Stimulated activated CD8-positive, alpha-beta memory T cell treated with anti-CD3 and anti-CD28 coated beads, Interleukin-7, amount 100 ng/mL, for 4 hours (primary cell): ENCODE measurements at regions not wholly inside any gene's neighbourhood (a gene's known extent, or its start where the extent isn't known, plus 50 kb on each side); places are given as distances from the start of the nearest gene placed in this dataset.
"Not testable (repeated sequence)": the region's sequence is repeated elsewhere in the genome, so short reads cannot be mapped to it uniquely, and the experiment has no call there.

ENCODE experiments used
- DNase-seq, 2 donors: peaks; one replicate each; pipeline ENCODE4 v3.0.0-alpha.2; 2020; ENCODE audit warnings: low read depth in 2 of 2

GRCh38 chr1:224533517-224533916 is 82.6 kb upstream of the CNIH3 start:
- DNase-seq = no peak

DNA sequence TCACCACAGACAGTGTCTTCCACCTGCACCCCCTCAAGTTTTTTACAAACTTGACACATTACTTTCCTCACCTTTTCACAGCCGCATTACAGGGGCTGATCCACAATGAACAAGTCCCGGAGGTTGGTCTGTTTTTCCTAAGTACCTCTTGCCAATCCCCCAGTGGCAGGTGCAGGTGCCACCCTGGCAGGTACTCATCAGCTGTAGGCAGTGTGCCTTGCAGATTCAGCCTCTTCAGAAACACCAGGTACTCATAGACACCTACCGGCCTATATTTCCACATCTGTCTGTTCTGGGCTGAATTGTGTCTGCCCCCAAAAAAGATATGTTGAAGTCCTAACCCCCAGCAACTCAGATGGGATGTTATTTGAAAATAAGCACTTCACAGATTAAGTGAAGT is 81.4 kb upstream of the CNIH3 start:
- DNase-seq = no peak

DNA sequence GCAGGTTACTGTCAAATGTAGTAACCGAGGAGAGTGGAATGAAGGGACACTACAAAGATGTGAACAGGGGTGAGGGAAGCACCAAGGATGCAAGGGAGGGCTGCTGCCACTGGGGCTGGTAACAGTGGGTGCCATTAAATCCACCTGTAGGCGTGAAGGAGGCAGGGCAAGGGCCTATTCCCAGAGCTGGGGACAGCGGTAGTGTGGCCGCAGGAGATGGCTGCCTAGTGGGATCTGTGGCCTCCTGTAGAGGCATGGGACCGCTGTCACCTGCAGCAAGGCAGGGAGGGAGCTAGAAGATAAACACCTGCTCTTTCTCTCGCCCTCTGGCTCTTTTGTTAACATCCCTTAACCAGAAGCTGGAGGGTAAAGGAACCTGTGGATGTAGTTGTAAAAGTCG is 80.5 kb upstream of the CNIH3 start:
- DNase-seq = no peak

DNA sequence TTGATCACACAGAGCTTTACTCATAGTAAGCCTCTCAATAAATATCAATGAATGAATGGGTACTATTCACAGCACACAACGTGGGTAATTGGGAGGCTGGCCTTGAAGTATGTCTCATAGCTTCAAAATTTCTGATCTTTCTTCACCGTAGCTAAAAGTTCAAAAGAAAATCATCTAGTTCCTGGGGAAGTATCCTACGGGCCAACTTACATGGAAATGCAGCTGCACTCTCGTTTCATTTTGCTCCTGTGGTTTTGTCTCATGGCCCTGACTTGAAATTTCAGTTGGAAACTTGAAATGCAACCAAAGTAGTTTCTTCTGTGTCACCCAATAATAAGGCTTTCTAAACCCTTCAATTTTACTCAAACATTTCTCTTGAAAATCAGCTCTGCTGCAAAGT is 76.1 kb upstream of the CNIH3 start:
- no peak for DNase-seq

GRCh38 chr1:224540535-224540934 is 75.6 kb upstream of the CNIH3 start:
- DNase-seq = no peak

GRCh38 chr1:224541072-224541790 is 74.9 kb upstream of the CNIH3 start:
- no peak for DNase-seq

GRCh38 chr1:224541901-224542630 is 74.1 kb upstream of the CNIH3 start:
- no peak for DNase-seq

DNA sequence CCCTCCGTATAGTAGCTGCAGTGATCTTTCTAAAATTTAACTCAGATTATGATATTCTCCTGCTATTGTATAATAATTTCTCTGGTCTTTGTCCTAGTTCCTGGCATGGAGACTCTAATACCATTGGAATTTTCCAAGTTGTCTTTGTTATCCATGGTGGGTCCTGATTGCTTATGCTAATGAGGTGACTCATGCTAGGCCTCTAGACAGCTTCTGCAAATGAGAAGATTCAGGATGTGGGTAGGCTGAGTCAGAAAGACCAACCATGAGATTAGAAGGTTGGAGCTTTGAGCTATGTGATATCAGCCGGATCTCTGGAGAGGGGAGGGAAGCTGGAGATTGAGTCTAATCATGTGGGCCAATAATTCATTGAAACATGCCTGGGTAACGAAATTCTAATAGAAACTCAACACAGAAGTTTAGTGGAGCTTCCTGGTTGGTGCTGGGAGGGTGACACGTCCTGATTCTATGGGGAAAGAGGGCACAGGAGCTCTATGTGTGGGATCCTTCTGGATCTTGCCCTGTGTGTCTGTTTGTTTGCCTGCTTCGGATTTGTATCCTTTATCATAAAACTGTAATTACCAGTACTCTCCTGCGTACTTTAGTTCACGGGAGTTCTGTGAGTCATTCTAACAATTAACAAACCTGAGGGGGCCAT is 73.2 kb upstream of the CNIH3 start:
- peak in 1 of 2 donors; percentile 5 for DNase-seq

- DNase-seq = no peak
These were observed 72.7 kb upstream of the CNIH3 start for GRCh38 chr1:224543453-224543852.

- no peak for DNase-seq
These were observed 71.6 kb upstream of the CNIH3 start for GRCh38 chr1:224544346-224545110.

DNA sequence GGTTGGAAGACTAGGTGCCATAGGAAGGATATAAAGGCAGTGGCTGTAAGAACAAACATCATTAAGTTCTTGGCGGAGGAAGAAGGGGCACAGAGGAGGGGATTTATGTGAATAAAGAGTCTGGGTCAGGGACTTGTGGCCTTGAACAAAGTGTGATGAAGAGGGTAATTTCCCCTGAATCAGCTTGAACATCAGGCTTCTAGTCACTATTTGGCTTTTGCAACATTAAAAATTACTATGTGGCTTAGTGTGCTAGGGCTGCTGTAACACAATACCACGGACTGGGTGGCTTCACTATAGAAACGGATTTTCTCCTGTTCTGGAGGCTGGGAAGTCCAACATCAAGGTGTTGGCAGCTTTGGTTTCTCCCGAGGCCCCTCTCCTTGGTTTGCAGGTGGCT is 70.5 kb upstream of the CNIH3 start:
- no peak for DNase-seq

DNA sequence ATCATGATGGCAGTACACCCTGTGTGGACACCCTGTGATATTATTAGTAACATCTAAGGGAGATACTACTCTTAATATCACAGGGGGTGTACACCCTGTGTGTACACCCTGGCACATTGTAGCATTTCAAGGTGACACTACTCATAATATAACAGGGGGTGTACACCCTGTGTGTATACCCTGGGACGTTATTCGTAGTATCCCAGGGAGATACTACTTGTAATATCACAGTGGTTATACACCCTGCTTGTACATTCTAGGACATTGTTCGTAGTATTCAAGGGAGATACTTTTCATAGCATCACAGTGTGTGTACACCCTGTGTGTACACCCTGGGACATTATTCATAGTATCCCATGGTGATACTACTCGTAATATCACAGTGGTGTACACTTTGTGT is 67.4 kb upstream of the CNIH3 start:
- DNase-seq = no peak

DNA sequence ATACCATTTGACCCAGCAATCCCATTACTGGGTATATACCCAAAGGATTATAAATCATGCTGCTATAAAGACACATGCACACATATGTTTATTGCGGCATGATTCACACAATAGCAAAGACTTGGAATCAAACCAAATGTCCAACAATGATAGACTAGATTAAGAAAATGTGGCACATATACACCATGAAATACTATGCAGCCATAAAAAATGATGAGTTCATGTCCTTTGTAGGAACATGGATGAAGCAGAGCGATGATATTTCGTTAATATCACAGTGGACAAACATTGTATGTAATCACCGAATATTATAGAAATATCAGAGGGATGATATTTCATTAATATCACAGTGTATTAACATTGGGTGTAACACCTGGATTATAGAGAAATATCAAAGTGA is 64.9 kb upstream of the CNIH3 start:
- not testable (repeated sequence) for DNase-seq

DNA sequence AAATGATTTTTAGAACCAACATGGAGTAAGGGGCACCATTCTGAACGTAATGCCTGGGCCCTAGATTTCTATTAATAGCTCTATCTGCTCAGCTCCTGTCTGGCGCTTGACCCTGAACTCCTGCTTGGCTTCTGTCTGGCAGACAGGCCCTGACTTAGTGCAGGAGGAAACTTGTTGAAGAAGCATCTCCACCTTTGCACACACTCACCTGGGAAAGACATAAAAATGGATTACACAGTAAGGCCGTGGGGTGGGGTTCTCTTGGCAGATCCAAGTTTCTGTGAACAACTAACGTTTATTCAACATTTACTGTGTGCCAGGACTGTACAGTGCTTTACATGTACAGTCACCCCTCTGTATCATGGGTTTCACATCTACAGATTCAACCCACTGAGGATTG is 62.1 kb upstream of the CNIH3 start:
- no peak for DNase-seq

GRCh38 chr1:224554620-224555259 is 61.4 kb upstream of the CNIH3 start:
- DNase-seq = no peak

DNA sequence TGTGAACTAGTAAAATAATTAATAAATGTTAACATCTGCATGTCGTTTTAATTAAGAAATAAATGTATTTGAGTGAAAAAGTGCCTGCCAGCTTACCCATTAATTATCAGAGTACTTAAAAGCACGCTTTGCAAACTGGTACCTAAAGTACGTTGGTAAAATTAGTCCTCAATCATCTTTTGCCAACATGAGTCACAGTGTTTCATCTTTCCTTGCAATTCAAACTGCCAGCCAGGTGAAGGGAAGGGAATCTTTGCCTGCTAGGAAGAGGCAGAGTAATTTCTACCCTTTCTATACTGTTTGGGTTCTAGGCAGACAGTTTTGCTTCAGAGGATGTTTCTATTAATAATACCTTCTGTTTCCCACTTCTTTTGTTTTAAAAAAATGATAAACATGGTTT is 57.2 kb upstream of the CNIH3 start:
- DNase-seq = no peak

- DNase-seq = no peak
These were observed 56.0 kb upstream of the CNIH3 start for GRCh38 chr1:224559981-224560728.

DNA sequence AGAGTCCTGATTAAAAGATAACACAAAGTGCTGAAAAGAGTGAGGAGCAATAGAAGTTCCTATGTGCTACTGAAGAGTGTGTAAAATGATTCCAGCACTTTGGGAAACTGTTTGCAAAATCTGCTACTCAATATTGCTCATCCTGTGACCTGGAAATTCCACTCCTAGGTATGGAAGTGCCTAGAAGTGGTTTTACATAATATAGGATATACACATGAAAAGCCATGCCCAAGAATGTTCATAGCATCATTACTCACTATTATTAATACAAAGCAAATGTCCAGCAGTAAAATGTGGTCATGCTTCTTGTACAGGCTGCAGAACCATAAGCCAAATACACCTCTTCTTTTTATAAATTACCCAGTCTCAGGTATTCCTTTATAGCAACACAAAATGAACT is 53.2 kb upstream of the CNIH3 start:
- DNase-seq = not testable (repeated sequence)

DNA sequence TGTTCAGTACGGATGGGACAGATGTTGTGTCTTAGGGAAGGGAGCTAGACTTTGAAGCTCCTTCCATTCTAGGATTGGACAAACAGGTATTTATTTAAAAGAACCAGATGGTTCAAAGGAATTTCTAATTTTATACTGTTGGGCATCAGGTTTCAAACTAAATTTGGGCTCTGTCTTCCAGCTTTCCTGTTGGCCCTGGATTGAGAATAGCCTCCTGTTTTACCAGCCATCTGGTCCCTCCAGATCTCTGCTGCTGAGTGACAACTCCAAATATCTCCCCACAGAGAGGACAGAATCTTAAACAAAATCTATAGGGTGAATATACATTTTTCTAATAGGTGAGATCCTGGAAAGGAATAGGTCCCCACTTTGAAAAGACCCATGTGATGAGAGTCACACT is 52.5 kb upstream of the CNIH3 start:
- no peak for DNase-seq

DNA sequence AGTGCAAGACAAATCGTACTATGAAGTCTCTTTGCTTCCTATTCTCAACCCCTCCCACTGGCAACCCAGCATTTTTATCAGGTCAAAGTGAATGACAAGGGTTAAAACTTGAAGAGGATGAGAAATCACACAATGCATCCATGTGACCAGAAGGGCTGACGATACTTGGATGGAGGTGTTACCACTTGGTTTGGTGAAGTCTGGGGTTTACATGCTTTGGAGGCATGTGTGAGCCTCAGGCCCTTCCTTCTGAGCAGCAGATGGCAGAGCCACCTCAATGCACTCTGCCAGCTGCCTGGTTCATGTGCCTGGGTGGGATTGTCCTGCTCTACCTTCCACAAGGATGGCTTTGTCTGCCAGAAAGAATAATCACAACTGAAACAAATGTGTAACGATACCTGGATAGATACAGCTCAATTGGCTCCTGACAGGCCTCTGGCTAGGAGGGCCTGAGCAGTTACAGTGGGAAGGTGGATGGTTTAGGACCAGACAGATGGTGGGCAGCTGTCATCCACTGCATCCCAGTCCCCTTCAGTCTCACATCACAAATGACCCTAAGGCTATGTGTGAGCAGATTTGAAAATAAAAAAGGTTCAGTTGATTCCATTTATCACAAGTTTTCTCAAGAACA is 51.5 kb upstream of the CNIH3 start:
- no peak for DNase-seq

DNA sequence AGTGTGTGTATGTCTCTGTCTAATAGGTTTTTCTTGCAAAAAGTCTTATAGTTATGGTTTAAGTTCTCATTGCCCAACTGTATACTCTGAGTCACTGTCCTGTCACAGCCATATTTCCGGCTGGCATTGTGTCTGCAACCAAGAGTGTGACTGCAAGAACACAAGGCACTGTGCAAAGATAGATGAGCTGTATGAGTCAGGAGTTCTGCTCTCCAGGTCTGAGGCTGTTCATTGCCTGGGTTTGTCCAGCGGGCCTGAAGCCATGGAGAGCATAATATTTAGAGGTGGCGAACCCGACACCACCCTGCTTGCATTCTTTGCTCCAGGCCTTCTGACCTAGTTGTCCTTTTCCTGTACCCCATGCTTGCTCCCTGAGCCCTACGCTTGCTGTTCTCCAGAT is 50.9 kb upstream of the CNIH3 start:
- DNase-seq = no peak
